IPS DF 4.7 (cell line): ENCODE measurements at regions not wholly inside any gene's neighbourhood (a gene's known extent, or its start where the extent isn't known, plus 50 kb on each side); places are given as distances from the start of the nearest gene placed in this dataset.
"Not testable (repeated sequence)": the region's sequence is repeated elsewhere in the genome, so short reads cannot be mapped to it uniquely, and the experiment has no call there.

Experiments used
- DNase-seq: peaks from one replicate; pipeline ENCODE4 v3.0.0-alpha.2; 2013; ENCODE audit warnings: low spot score; ENCODE audit errors: extremely low read depth

GRCh38 chr14:83269583-83269982 is 1735.9 kb upstream of the SEL1L start:
- no peak for DNase-seq

GRCh38 chr14:83271663-83272062 is 1738.0 kb upstream of the SEL1L start:
- no peak for DNase-seq

GRCh38 chr14:83280719-83281118 is 1747.1 kb upstream of the SEL1L start:
- no peak for DNase-seq

DNA sequence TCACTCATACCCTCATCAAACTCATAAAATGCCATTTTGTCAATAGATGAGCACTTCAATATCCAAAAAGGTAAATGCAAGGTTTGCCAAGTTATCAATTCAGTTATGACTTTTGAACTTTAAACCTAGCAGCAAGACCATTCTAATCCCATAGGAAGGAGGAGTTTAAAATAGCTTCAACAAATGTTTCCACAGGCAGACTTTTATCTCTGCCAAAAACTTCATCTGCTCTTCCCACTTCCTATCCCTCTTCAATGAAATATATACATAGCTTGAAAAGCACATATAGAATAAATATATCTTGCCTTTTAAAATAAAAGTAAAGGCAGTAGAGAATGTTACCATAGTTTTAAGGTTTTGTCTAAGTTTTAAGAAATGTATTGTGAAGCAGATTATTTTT is 1749.1 kb upstream of the SEL1L start:
- no peak for DNase-seq

GRCh38 chr14:83287300-83287699 is 1753.6 kb upstream of the SEL1L start:
- no peak for DNase-seq

DNA sequence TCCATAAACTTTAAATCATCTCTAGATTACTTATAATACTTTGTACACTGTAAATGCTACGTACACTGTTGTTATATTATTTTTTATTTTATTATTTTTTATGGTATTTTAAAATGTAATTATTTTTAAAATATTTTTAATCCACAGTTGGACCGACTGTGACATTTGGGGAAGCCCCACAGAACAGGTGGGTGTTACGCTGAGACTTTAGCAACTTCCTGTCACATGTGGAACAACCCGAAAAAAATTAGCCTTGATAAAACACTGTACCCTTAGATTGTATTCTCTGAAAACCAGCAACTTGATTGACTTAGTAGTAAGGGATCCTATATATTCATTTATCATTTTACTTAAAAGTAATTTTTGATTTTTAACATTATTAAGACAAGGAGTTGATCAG is 1755.7 kb upstream of the SEL1L start:
- DNase-seq = no peak

GRCh38 chr14:83289896-83290295 is 1756.2 kb upstream of the SEL1L start:
- no peak for DNase-seq

- no peak for DNase-seq
These were observed 1756.8 kb upstream of the SEL1L start for GRCh38 chr14:83290447-83290846.

DNA sequence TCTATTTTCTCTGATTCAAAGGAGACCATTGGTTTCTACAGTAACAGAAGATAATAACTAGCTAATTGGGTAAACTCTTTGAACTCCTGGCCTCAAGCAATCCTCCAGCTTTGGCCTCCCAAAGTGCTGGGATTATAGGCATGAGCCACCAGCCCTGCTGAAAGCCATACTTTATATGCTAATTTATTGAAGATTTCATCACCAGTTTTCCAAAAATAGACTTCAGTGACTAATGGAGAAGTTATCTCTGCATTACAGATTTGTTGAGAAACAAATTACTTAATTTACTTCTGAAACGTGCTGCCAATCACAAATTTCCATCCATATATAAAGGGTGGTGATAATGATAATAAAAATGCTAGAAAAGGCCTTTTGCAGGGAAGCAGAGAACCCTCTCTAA is 1758.1 kb upstream of the SEL1L start:
- no peak for DNase-seq

- no peak for DNase-seq
These were observed 1761.3 kb upstream of the SEL1L start for GRCh38 chr14:83294941-83295340.

GRCh38 chr14:83297361-83297760 is 1763.7 kb upstream of the SEL1L start:
- no peak for DNase-seq

DNA sequence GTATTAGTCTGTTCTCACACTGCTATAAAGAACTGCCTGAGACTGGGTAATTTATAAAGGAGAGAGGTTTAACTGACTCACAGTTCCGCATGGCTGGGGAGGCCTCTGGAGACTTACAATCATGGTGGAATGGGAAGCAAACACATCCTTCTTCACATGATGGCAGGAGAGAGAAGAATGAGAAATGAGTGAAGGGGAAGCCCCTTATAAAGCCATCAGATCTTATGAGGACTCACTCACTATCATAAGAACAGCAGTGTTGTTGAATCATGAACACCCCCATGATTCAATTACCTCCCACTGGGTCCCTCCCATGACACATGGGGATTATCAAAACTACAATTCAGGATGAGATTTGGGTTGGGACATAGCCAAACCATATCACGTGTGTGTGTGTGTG is 1764.4 kb upstream of the SEL1L start:
- DNase-seq = not testable (repeated sequence)

GRCh38 chr14:83300476-83301064 is 1766.9 kb upstream of the SEL1L start:
- DNase-seq = no peak

DNA sequence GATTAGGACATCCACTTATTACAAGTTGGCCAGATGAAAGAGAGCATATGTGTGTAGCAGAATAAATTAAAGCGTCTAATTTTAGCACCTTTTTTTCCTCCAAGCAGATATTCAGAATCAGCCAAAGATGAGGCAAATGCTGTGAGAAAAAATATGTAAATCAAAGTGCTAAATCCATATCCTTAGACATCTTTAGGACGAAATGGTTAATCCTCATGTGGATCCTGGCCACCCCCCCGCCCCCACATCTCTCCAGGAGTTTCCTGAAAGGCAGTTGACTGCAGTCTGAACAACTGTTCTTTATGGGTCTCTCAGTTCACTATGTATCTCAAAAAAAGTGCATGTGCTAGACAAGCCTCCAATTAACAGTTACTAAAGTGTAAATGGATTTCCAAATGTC is 1768.1 kb upstream of the SEL1L start:
- DNase-seq = no peak

DNA sequence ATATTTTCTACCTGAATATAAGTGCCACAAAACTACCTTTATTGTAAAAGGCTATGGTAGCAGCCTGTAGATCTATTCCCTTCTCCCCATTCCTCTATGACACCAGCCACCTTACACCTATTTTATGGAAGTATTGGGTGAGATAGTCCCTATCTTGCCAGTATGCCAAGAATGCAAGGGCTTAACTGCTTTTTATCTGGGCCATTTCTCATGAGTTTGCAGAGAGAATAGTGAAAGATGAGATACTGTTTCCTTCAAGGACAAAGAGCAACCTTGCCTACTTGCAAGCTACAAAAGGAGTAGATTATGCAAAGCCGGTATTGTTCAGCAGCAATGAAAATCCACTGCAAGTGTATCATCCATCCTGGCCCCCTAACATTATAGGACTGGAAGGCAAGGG is 1775.6 kb upstream of the SEL1L start:
- no peak for DNase-seq

DNA sequence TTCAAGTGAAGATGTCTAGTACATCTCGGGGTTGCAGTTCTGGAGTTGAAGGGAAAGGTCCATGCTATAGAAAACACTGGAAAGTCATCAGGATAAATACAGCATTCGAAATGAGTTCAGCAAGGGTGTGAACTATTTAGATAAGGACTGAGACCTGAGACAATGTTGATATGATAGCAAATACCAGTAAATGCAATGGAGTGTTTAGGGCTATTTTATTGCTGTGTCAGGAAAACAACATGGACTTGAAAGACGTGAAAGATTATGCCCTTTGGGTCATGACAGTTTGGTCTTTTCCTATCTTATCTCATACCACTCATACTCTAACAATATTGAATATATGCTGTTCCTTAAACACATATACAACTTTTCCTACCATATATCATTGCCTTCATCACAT is 1776.2 kb upstream of the SEL1L start:
- DNase-seq = no peak

GRCh38 chr14:83312511-83312910 is 1778.9 kb upstream of the SEL1L start:
- no peak for DNase-seq

- no peak for DNase-seq
These were observed 1781.1 kb upstream of the SEL1L start for GRCh38 chr14:83314764-83315163.

GRCh38 chr14:83316356-83316755 is 1782.7 kb upstream of the SEL1L start:
- DNase-seq = no peak

- DNase-seq = no peak
These were observed 1787.2 kb upstream of the SEL1L start for GRCh38 chr14:83320837-83321236.

DNA sequence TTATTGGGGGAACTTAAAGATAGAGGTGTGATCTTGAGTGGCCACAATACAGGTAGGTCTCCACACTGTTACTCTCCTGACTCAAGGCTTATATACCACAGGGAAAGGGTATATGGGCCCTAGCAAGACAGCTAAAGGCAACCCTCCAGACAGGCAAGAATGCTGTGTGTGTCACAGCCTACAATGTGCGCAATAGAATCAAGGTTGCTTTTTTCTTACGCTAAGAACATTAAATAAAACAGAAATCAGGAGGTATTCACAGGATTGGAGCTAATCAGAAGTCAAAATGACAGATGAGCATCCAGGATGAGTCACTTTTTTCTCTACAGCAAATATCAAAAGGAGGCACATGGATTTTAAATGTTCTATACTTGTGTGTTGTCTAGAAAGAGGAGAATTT is 1797.9 kb upstream of the SEL1L start:
- DNase-seq = no peak

GRCh38 chr14:83342590-83342989 is 1808.9 kb upstream of the SEL1L start:
- DNase-seq = no peak

GRCh38 chr14:83347874-83348273 is 1814.2 kb upstream of the SEL1L start:
- DNase-seq = no peak

- no peak for DNase-seq
These were observed 1822.0 kb upstream of the SEL1L start for GRCh38 chr14:83355609-83356008.
